ENCODE measurements at regions not wholly inside any gene's neighbourhood (a gene's known extent, or its start where the extent isn't known, plus 50 kb on each side); places are given as distances from the start of the nearest gene placed in this dataset.

- ChIA-PET POLR2A (ENCODE audit: low non-redundant PET) (no interaction called here), CTCF (no interaction called here)
- intact Hi-C loops (cut with micrococcal nuclease; ENCODE audit: unreplicated experiment) = no loop called here
- H3K9me3 ChIP-seq (ENCODE audit: low read depth, low read length, poor library complexity, severe bottlenecking) = no peaks in the 10 kb centered on the region
- DNase-seq (ENCODE audit: low spot score) = no peak
- no peaks in the 10 kb centered on the region for H3K36me3 ChIP-seq (ENCODE audit: insufficient read depth, low read length, poor library complexity, severe bottlenecking)
- peaks cover 33% of the 10 kb centered on the region for H3K27me3 ChIP-seq (replicated peaks; ENCODE audit: insufficient read depth, low read depth, low read length, poor library complexity)
- H3K4me1 ChIP-seq (ENCODE audit: insufficient read depth, low read length, poor library complexity, severe bottlenecking) = no peaks in the 10 kb centered on the region
- TF ChIP-seq EZH2 (IDR thresholded peaks at IDR 0.05; ENCODE audit: borderline replicate concordance, low read depth, low read length, poor library complexity, severe bottlenecking) (no peak), CTCF (conservative IDR thresholded peaks at IDR 0.05; ENCODE audit: low read depth, low read length) (no peak)
- BruUV-seq (replicated peaks) = no TSS peak
- H3K4me3 ChIP-seq (ENCODE audit: low read depth, low read length, poor library complexity, severe bottlenecking) = no peak overlapping the region
- H3K27ac ChIP-seq (ENCODE audit: low read depth, low read length, poor library complexity, severe bottlenecking) = no peak overlapping the region
Measured at GRCh38 chr11:106471276-106471675, 393.8 kb downstream of the AASDHPPT start.

- intact Hi-C loops (cut with micrococcal nuclease; ENCODE audit: unreplicated experiment) = no loop called here
- CTCF ChIA-PET = no interaction called here
Measured at GRCh38 chr11:106473089-106473722, 395.7 kb downstream of the AASDHPPT start.

GRCh38 chr11:106474274-106474673 lies 396.8 kb downstream of the AASDHPPT start:
- Histone ChIP-seq H3K4me1 (ENCODE audit: insufficient read depth, low read length, poor library complexity, severe bottlenecking) (no peaks in the 10 kb centered on the region), H3K36me3 (ENCODE audit: insufficient read depth, low read length, poor library complexity, severe bottlenecking) (no peaks in the 10 kb centered on the region), H3K27me3 (replicated peaks; ENCODE audit: insufficient read depth, low read depth, low read length, poor library complexity) (peaks cover 18% of the 10 kb centered on the region), H3K27ac (ENCODE audit: low read depth, low read length, poor library complexity, severe bottlenecking) (no peak overlapping the region), H3K9me3 (ENCODE audit: low read depth, low read length, poor library complexity, severe bottlenecking) (no peaks in the 10 kb centered on the region), H3K4me3 (ENCODE audit: low read depth, low read length, poor library complexity, severe bottlenecking) (no peak overlapping the region)
- intact Hi-C loops (cut with micrococcal nuclease; ENCODE audit: unreplicated experiment) = no loop called here
- BruUV-seq (replicated peaks) = no TSS peak
- ChIA-PET CTCF (no interaction called here), POLR2A (ENCODE audit: low non-redundant PET) (no interaction called here)
- no peak for DNase-seq (ENCODE audit: low spot score)
- TF ChIP-seq CTCF (conservative IDR thresholded peaks at IDR 0.05; ENCODE audit: low read depth, low read length) (no peak), EZH2 (IDR thresholded peaks at IDR 0.05; ENCODE audit: borderline replicate concordance, low read depth, low read length, poor library complexity, severe bottlenecking) (no peak)

More at GRCh38 chr11:106473089-106473722, 395.7 kb downstream of the AASDHPPT start:
- H3K4me3 ChIP-seq (ENCODE audit: low read depth, low read length, poor library complexity, severe bottlenecking) = no peak overlapping the region
- H3K9me3 ChIP-seq (ENCODE audit: low read depth, low read length, poor library complexity, severe bottlenecking) = no peaks in the 10 kb centered on the region
- POLR2A ChIA-PET (ENCODE audit: low non-redundant PET) = no interaction called here
- H3K4me1 ChIP-seq (ENCODE audit: insufficient read depth, low read length, poor library complexity, severe bottlenecking) = no peaks in the 10 kb centered on the region
- no peak for TF ChIP-seq EZH2 (IDR thresholded peaks at IDR 0.05; ENCODE audit: borderline replicate concordance, low read depth, low read length, poor library complexity, severe bottlenecking)
- no peak for TF ChIP-seq CTCF (conservative IDR thresholded peaks at IDR 0.05; ENCODE audit: low read depth, low read length)
- H3K36me3 ChIP-seq (ENCODE audit: insufficient read depth, low read length, poor library complexity, severe bottlenecking) = no peaks in the 10 kb centered on the region
- peaks cover 29% of the 10 kb centered on the region for H3K27me3 ChIP-seq (replicated peaks; ENCODE audit: insufficient read depth, low read depth, low read length, poor library complexity)
- DNase-seq (ENCODE audit: low spot score) = no peak
- no peak overlapping the region for H3K27ac ChIP-seq (ENCODE audit: low read depth, low read length, poor library complexity, severe bottlenecking)
- BruUV-seq (replicated peaks) = no TSS peak

Data from A673 (cell line).